A549 (cell line): ENCODE measurements at regions not wholly inside any gene's neighbourhood (a gene's known extent, or its start where the extent isn't known, plus 50 kb on each side); places are given as distances from the start of the nearest gene placed in this dataset.

ENCODE experiments used
- CEBPB ChIP-seq, 2 experiments: fragments of >200 bp in 1 of 2; sonication (Bioruptor Twin) in 1 of 2; formaldehyde crosslinking in 1 of 2; IDR thresholded peaks; 2 replicates each; pipeline ENCODE4 v1.6.1; 2012 to 2016
- CTCF ChIP-seq: fragments of >200 bp; sonication (Bioruptor Twin); formaldehyde crosslinking; IDR thresholded peaks from 3 replicates; pipeline ENCODE4 v1.5.1; 2016
- EP300 ChIP-seq, 2 experiments: fragments of >200 bp; sonication (Bioruptor Twin); formaldehyde crosslinking; IDR thresholded peaks; 2 replicates in 1 of 2; 3 replicates in 1 of 2; pipeline ENCODE4 v1.6.1; 2016 to 2017
- FOSL2 ChIP-seq, 2 experiments: fragments of 450-650 bp in 1 of 2; fragments of >200 bp in 1 of 2; sonication (Bioruptor Twin) in 1 of 2; formaldehyde crosslinking; IDR thresholded peaks; 2 replicates each; pipeline versions ENCODE4 v1.5.0 to v1.6.1; 2016 to 2020; ENCODE audit warnings: mild to moderate bottlenecking in 1 of 2, moderate library complexity in 1 of 2
- KDM1A ChIP-seq: fragments of 200-600 bp; sonication (generic); IDR thresholded peaks from 2 replicates; pipeline ENCODE4 v1.6.1; 2016; ENCODE audit warnings: low read depth, mild to moderate bottlenecking
- NR3C1 ChIP-seq: fragments of >200 bp; sonication (Bioruptor Twin); formaldehyde crosslinking; IDR thresholded peaks from 3 replicates; pipeline ENCODE4 v1.6.1; 2017
- PHF8 ChIP-seq: fragments of 200-600 bp; sonication (generic); IDR thresholded peaks from 2 replicates; pipeline ENCODE4 v1.6.1; 2016; ENCODE audit warnings: low read depth, mild to moderate bottlenecking, antibody characterized with exemption, moderate library complexity, borderline replicate concordance
- POLR2A ChIP-seq: IDR thresholded peaks from 2 replicates; pipeline ENCODE4 v1.6.1; 2012; ENCODE audit warnings: mild to moderate bottlenecking, low read length
- RAD21 ChIP-seq, 2 experiments: fragments of >200 bp in 1 of 2; sonication (Bioruptor Twin) in 1 of 2; formaldehyde crosslinking in 1 of 2; IDR thresholded peaks in 1 of 2; conservative IDR thresholded peaks in 1 of 2; 2 replicates in 1 of 2; 3 replicates in 1 of 2; pipeline ENCODE4 v1.6.1; 2012 to 2018; ENCODE audit warnings: inconsistent platforms in 1 of 2
- REST ChIP-seq: fragments of 200-600 bp; sonication (generic); IDR thresholded peaks from 2 replicates; pipeline ENCODE4 v1.6.1; 2016; ENCODE audit warnings: antibody characterized with exemption, mild to moderate bottlenecking, moderate library complexity
- TF ChIP-seq, protein P1 (sequence below): IDR thresholded peaks from 2 replicates; pipeline ENCODE4 v1.6.1; 2012
- TF ChIP-seq, protein P2 (sequence below): IDR thresholded peaks from 2 replicates; pipeline ENCODE4 v1.6.1; 2012

DNA sequence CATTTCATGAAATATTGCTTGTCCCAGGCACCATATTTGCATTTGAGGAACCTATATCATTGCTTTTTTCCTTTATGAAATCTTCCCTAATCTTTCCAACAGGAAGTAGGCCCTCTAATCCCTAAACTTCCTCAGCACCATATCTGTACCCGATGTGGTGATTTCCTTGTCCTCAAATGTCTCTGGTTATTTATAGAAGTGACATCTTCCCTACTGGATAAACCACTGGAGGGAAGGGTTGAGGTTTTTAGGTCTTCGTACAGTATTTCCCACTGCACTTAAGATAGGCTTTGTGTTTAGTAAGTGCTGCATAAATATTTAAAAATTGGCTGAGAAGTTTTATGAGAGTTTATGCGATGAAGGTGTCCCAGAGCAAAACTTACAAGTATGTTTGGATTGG lies 54.9 kb upstream of the TMEM170B start:
- no peak for TF ChIP-seq REST
- no peak for TF ChIP-seq CTCF
- no peak for TF ChIP-seq NR3C1
- no peak for TF ChIP-seq FOSL2 (IDR thresholded peaks at IDR 0.05)
- no peak for TF ChIP-seq FOSL2 (CRISPR knock-in tag; IDR thresholded peaks at IDR 0.05)
- TF ChIP-seq RAD21 (conservative IDR thresholded peaks at IDR 0.05 in 1 of 2, IDR thresholded peaks at IDR 0.05 in 1 of 2), result no peak
- no peak for TF ChIP-seq EP300 (IDR thresholded peaks at IDR 0.05)
- TF ChIP-seq PHF8, result no peak
- no peak for TF ChIP-seq POLR2A
- TF ChIP-seq, protein P1, sequence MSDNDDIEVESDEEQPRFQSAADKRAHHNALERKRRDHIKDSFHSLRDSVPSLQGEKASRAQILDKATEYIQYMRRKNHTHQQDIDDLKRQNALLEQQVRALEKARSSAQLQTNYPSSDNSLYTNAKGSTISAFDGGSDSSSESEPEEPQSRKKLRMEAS, result no peak
- TF ChIP-seq, protein P2, sequence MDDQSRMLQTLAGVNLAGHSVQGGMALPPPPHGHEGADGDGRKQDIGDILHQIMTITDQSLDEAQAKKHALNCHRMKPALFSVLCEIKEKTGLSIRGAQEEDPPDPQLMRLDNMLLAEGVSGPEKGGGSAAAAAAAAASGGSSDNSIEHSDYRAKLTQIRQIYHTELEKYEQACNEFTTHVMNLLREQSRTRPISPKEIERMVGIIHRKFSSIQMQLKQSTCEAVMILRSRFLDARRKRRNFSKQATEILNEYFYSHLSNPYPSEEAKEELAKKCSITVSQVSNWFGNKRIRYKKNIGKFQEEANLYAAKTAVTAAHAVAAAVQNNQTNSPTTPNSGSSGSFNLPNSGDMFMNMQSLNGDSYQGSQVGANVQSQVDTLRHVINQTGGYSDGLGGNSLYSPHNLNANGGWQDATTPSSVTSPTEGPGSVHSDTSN, result no peak
- no peak for TF ChIP-seq KDM1A
- TF ChIP-seq CEBPB (IDR thresholded peaks at IDR 0.05), result no peak
